ENCODE measurements at regions not wholly inside any gene's neighbourhood (a gene's known extent, or its start where the extent isn't known, plus 50 kb on each side); places are given as distances from the start of the nearest gene placed in this dataset.

- H3K4me1 ChIP-seq: no peaks in the 10 kb centered on the region
- TF ChIP-seq CTCF (IDR thresholded peaks at IDR 0.05): no peak
- no peak for TF ChIP-seq POLR2A (IDR thresholded peaks at IDR 0.05)
- no peak overlapping the region for H3K27ac ChIP-seq
- no peak for DNase-seq
- no peaks in the 10 kb centered on the region for H3K9me3 ChIP-seq
- no peaks in the 10 kb centered on the region for H3K36me3 ChIP-seq
- no peak overlapping the region for H3K4me3 ChIP-seq
- no peaks in the 10 kb centered on the region for H3K27me3 ChIP-seq
- intact Hi-C loops (cut with DNase I; ENCODE audit: low total_unique reads): no loop called here
Measured at GRCh38 chr11:134714021-134714656, 302.1 kb upstream of the B3GAT1 start.

GRCh38 chr11:134712228-134713145 is 300.4 kb upstream of the B3GAT1 start:
- DNase-seq: no peak
- no peak overlapping the region for H3K27ac ChIP-seq
- no peak overlapping the region for H3K4me3 ChIP-seq
- no peaks in the 10 kb centered on the region for H3K27me3 ChIP-seq
- H3K4me1 ChIP-seq: no peaks in the 10 kb centered on the region
- no peaks in the 10 kb centered on the region for H3K36me3 ChIP-seq
- TF ChIP-seq POLR2A (IDR thresholded peaks at IDR 0.05): no peak
- intact Hi-C loops (cut with DNase I; ENCODE audit: low total_unique reads): no loop called here
- no peaks in the 10 kb centered on the region for H3K9me3 ChIP-seq

- H3K9me3 ChIP-seq: no peaks in the 10 kb centered on the region
- no peak for TF ChIP-seq POLR2A (IDR thresholded peaks at IDR 0.05)
- TF ChIP-seq CTCF (IDR thresholded peaks at IDR 0.05): no peak
- no peaks in the 10 kb centered on the region for H3K27me3 ChIP-seq
- no peak overlapping the region for H3K27ac ChIP-seq
- H3K36me3 ChIP-seq: no peaks in the 10 kb centered on the region
- H3K4me3 ChIP-seq: no peak overlapping the region
- DNase-seq: no peak
- intact Hi-C loops (cut with DNase I; ENCODE audit: low total_unique reads): no loop called here
- H3K4me1 ChIP-seq: no peaks in the 10 kb centered on the region
Measured at GRCh38 chr11:134711588-134711987, 299.5 kb upstream of the B3GAT1 start.

- TF ChIP-seq CTCF (IDR thresholded peaks at IDR 0.05): no peak
- no peak for DNase-seq
- intact Hi-C loops (cut with DNase I; ENCODE audit: low total_unique reads): no loop called here
Measured at GRCh38 chr11:134710861-134711407, 298.9 kb upstream of the B3GAT1 start.

DNA sequence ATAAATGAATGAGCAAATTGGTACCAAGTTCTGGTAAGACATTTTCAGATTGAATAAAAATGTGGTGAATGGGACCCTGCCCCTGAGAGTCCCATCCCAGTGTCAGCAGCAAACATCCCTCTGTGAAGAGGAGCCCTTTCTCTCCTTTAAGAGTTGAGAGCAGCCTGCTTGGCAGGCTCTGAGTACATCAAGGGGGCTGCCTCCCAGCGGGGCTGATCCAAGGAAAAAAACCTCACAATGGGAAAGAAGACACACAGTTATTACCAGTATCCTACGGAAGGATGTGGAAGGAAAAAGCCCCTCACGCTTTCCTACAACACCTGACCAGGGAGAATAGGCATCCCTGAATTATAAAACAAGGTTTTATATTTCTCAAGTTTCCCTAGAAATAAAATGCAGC is 293.8 kb upstream of the B3GAT1 start:
- no peak for DNase-seq
- no peaks in the 10 kb centered on the region for H3K4me1 ChIP-seq
- H3K9me3 ChIP-seq: no peaks in the 10 kb centered on the region
- TF ChIP-seq CTCF (IDR thresholded peaks at IDR 0.05) (no peak), POLR2A (IDR thresholded peaks at IDR 0.05) (no peak)
- intact Hi-C loops (cut with DNase I; ENCODE audit: low total_unique reads): no loop called here
- no peak overlapping the region for H3K4me3 ChIP-seq
- no peaks in the 10 kb centered on the region for H3K27me3 ChIP-seq
- H3K27ac ChIP-seq: no peak overlapping the region
- no peaks in the 10 kb centered on the region for H3K36me3 ChIP-seq

More at GRCh38 chr11:134710861-134711407, 298.9 kb upstream of the B3GAT1 start:
- Histone ChIP-seq H3K27me3 (no peaks in the 10 kb centered on the region), H3K4me3 (no peak overlapping the region), H3K4me1 (no peaks in the 10 kb centered on the region), H3K27ac (no peak overlapping the region), H3K9me3 (no peaks in the 10 kb centered on the region), H3K36me3 (no peaks in the 10 kb centered on the region)

Measured in uterus (tissue), 3 donors.